KMS-11 (cell line): ENCODE measurements at regions not wholly inside any gene's neighbourhood (a gene's known extent, or its start where the extent isn't known, plus 50 kb on each side); places are given as distances from the start of the nearest gene placed in this dataset.
"Not testable (repeated sequence)": the region's sequence is repeated elsewhere in the genome, so short reads cannot be mapped to it uniquely, and the experiment has no call there.

Experiments used
- H2AFZ ChIP-seq: fragments of 200-600 bp; sonication (generic); 2 replicates; pipeline ENCODE4 v1.6.1; 2016; ENCODE audit warnings: antibody characterized with exemption, mixed run types, low read depth
- H3K27ac ChIP-seq: fragments of 200-600 bp; sonication (generic); 2 replicates; pipeline ENCODE4 v1.6.1; 2016; ENCODE audit warnings: mild to moderate bottlenecking, mixed run types
- H3K27me3 ChIP-seq: fragments of 200-600 bp; sonication (generic); 2 replicates; pipeline ENCODE4 v1.6.1; 2017; ENCODE audit warnings: mild to moderate bottlenecking, low read depth, mixed run types, moderate library complexity; ENCODE audit not compliant: insufficient read depth
- H3K36me3 ChIP-seq: fragments of 200-600 bp; sonication (generic); 2 replicates; pipeline ENCODE4 v1.6.1; 2017; ENCODE audit warnings: mild to moderate bottlenecking, mixed run types; ENCODE audit not compliant: insufficient read depth
- H3K4me1 ChIP-seq: fragments of 200-600 bp; sonication (generic); 2 replicates; pipeline ENCODE4 v1.6.1; 2016; ENCODE audit warnings: mild to moderate bottlenecking, low read depth, mixed run types; ENCODE audit not compliant: poor library complexity, severe bottlenecking
- H3K4me2 ChIP-seq: fragments of 200-600 bp; sonication (generic); 2 replicates; pipeline ENCODE4 v1.7.0; 2016; ENCODE audit warnings: mild to moderate bottlenecking, mixed run types
- H3K4me3 ChIP-seq: fragments of 200-600 bp; sonication (generic); IDR thresholded peaks from 2 replicates; pipeline ENCODE4 v1.6.1; 2017; ENCODE audit warnings: low read depth, low read length, mixed read lengths; ENCODE audit not compliant: insufficient read depth
- H3K79me2 ChIP-seq: fragments of 200-600 bp; sonication (generic); 2 replicates; pipeline ENCODE4 v1.6.1; 2016; ENCODE audit warnings: low read depth, mixed run types; ENCODE audit not compliant: insufficient read depth
- H3K9ac ChIP-seq: fragments of 200-600 bp; sonication (generic); 2 replicates; pipeline ENCODE4 v1.6.1; 2016; ENCODE audit warnings: mild to moderate bottlenecking, mixed run types
- H4K20me1 ChIP-seq: fragments of 200-600 bp; sonication (generic); 2 replicates; pipeline ENCODE4 v1.6.1; 2016; ENCODE audit warnings: mild to moderate bottlenecking, mixed run types; ENCODE audit not compliant: insufficient read depth
- TF ChIP-seq, protein P1 (sequence below): fragments of 200-600 bp; sonication (generic); conservative IDR thresholded peaks from 2 replicates; pipeline ENCODE4 v1.6.1; 2017; ENCODE audit warnings: low read depth, mild to moderate bottlenecking, antibody characterized with exemption, low read length, moderate library complexity, mixed read lengths

- Histone ChIP-seq H3K27me3 (no peaks in the 10 kb centered on the region), H3K9ac (no peak overlapping the region), H3K36me3 (no peaks in the 10 kb centered on the region), H4K20me1 (no peaks in the 10 kb centered on the region), H3K4me2 (no peak overlapping the region), H3K27ac (no peak overlapping the region), H3K4me3 (no peak overlapping the region), H3K4me1 (no peaks in the 10 kb centered on the region), H2AFZ (no peak overlapping the region), H3K79me2 (no peaks in the 10 kb centered on the region)
- TF ChIP-seq, protein P1, sequence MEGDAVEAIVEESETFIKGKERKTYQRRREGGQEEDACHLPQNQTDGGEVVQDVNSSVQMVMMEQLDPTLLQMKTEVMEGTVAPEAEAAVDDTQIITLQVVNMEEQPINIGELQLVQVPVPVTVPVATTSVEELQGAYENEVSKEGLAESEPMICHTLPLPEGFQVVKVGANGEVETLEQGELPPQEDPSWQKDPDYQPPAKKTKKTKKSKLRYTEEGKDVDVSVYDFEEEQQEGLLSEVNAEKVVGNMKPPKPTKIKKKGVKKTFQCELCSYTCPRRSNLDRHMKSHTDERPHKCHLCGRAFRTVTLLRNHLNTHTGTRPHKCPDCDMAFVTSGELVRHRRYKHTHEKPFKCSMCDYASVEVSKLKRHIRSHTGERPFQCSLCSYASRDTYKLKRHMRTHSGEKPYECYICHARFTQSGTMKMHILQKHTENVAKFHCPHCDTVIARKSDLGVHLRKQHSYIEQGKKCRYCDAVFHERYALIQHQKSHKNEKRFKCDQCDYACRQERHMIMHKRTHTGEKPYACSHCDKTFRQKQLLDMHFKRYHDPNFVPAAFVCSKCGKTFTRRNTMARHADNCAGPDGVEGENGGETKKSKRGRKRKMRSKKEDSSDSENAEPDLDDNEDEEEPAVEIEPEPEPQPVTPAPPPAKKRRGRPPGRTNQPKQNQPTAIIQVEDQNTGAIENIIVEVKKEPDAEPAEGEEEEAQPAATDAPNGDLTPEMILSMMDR = no peak
These were observed 158.5 kb upstream of the CACNA2D1 start for GRCh38 chr7:82602066-82602465.

GRCh38 chr7:82600531-82600930, 157.0 kb upstream of the CACNA2D1 start:
- Histone ChIP-seq H3K4me3 (no peak overlapping the region), H3K79me2 (no peaks in the 10 kb centered on the region), H3K27me3 (no peaks in the 10 kb centered on the region), H2AFZ (no peak overlapping the region), H3K9ac (no peak overlapping the region), H3K4me1 (no peaks in the 10 kb centered on the region), H3K27ac (no peak overlapping the region), H3K36me3 (no peaks in the 10 kb centered on the region), H3K4me2 (no peak overlapping the region), H4K20me1 (no peaks in the 10 kb centered on the region)
- TF ChIP-seq, protein P1 = no peak

DNA sequence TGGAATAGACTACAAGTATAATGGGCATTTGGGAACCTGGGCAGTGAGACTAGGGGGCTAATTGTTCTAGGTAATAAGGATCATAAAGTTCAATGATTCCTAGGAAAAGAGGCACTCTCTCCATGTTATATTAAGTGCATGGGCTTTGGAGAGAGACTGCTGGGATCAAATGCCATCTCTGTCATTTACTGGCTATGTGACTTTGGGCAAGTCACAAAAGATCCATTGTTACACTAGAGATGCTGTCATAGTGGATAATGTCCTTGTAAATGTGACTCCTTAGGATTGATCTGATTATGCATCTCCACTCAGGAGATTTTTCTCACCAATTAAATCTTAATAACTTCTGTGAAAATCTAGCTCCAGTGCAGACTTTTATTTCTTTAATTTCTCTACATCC, 156.3 kb upstream of the CACNA2D1 start:
- H3K4me1 ChIP-seq = no peaks in the 10 kb centered on the region
- H2AFZ ChIP-seq = no peak overlapping the region
- H3K79me2 ChIP-seq = no peaks in the 10 kb centered on the region
- no peaks in the 10 kb centered on the region for H3K36me3 ChIP-seq
- H3K4me2 ChIP-seq = no peak overlapping the region
- no peak overlapping the region for H3K9ac ChIP-seq
- no peak overlapping the region for H3K27ac ChIP-seq
- TF ChIP-seq, protein P1 = no peak
- no peaks in the 10 kb centered on the region for H4K20me1 ChIP-seq
- H3K4me3 ChIP-seq = no peak overlapping the region
- H3K27me3 ChIP-seq = no peaks in the 10 kb centered on the region

- Histone ChIP-seq H3K9ac (no peak overlapping the region), H3K4me3 (no peak overlapping the region), H3K36me3 (no peaks in the 10 kb centered on the region), H3K27ac (no peak overlapping the region), H4K20me1 (no peaks in the 10 kb centered on the region), H3K4me2 (no peak overlapping the region), H3K79me2 (no peaks in the 10 kb centered on the region), H2AFZ (no peak overlapping the region), H3K4me1 (no peaks in the 10 kb centered on the region), H3K27me3 (no peaks in the 10 kb centered on the region)
- TF ChIP-seq, protein P1 = no peak
These were observed 155.4 kb upstream of the CACNA2D1 start for GRCh38 chr7:82598958-82599357.

- H3K4me3 ChIP-seq, H3K4me1 ChIP-seq, H3K9ac ChIP-seq, H3K36me3 ChIP-seq, H2AFZ ChIP-seq, H3K27ac ChIP-seq, H4K20me1 ChIP-seq, H3K4me2 ChIP-seq, H3K27me3 ChIP-seq, H3K79me2 ChIP-seq: not testable (repeated sequence)
These were observed 152.2 kb upstream of the CACNA2D1 start for GRCh38 chr7:82595795-82596194.
